ENCODE measurements at regions not wholly inside any gene's neighbourhood (a gene's known extent, or its start where the extent isn't known, plus 50 kb on each side); places are given as distances from the start of the nearest gene placed in this dataset.
A peak's percentile ranks its signal among the peaks of the same experiment; 100 is the strongest.

DNA sequence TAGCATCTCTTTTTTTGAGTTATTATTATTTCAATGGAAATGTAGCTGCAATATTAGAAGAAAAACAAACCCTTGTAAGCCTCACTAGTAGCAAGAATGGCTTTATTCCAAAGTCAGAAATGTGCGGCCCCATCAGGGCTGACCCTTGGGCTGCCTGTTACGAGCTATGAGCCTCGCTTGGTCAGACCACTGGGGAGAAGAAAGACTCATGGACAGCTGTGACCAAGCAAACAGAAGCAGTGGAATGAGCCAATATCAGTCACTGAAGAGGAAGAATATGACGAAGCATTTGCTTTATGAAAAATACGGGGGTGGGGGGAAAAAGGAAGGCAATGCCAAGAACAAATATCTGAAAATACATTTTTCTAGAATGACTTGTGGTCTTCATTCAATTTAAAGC lies 504.5 kb downstream of the LMO4 start:
- Histone ChIP-seq H3K9ac (ENCODE audit: low read length) (no peak overlapping the region), H3K9me3 (ENCODE audit: low read length) (no peaks in the 10 kb centered on the region), H3K27me3 (ENCODE audit: low read length) (no peaks in the 10 kb centered on the region), H3K4me3 (ENCODE audit: low read length) (no peak overlapping the region), H3K79me2 (ENCODE audit: low read length) (no peaks in the 10 kb centered on the region), H3K4me2 (ENCODE audit: low read length) (no peak overlapping the region), H3K27ac (ENCODE audit: low read length) (no peak overlapping the region), H3K36me3 (ENCODE audit: low read depth, low read length) (no peaks in the 10 kb centered on the region), H4K20me1 (ENCODE audit: low read length) (no peaks in the 10 kb centered on the region), H2AFZ (ENCODE audit: low read length) (no peak overlapping the region), H3K9me2 (replicated peaks; ENCODE audit: low read length) (no peaks in the 10 kb centered on the region), H3K4me1 (ENCODE audit: insufficient read depth, low read length) (no peaks in the 10 kb centered on the region), H3F3A (ENCODE audit: low read length, unreplicated experiment) (no peaks in the 10 kb centered on the region)
- POLR2A ChIA-PET (ENCODE audit: unreplicated experiment): no interaction called here
- CTCF ChIA-PET: no interaction called here
- peak; percentile 66; the same call in 1 of the 2 replicates for ATAC-seq
- intact Hi-C loops (cut with micrococcal nuclease): no loop called here
- BruUV-seq (replicated peaks): no TSS peak
- peak; percentile 56 for DNase-seq
- TF ChIP-seq EZH2phosphoT487 (IDR thresholded peaks at IDR 0.05; ENCODE audit: borderline replicate concordance, low read length): no peak
- TF ChIP-seq, protein P1, sequence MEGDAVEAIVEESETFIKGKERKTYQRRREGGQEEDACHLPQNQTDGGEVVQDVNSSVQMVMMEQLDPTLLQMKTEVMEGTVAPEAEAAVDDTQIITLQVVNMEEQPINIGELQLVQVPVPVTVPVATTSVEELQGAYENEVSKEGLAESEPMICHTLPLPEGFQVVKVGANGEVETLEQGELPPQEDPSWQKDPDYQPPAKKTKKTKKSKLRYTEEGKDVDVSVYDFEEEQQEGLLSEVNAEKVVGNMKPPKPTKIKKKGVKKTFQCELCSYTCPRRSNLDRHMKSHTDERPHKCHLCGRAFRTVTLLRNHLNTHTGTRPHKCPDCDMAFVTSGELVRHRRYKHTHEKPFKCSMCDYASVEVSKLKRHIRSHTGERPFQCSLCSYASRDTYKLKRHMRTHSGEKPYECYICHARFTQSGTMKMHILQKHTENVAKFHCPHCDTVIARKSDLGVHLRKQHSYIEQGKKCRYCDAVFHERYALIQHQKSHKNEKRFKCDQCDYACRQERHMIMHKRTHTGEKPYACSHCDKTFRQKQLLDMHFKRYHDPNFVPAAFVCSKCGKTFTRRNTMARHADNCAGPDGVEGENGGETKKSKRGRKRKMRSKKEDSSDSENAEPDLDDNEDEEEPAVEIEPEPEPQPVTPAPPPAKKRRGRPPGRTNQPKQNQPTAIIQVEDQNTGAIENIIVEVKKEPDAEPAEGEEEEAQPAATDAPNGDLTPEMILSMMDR (conservative IDR thresholded peaks at IDR 0.05; ENCODE audit: low read depth, low read length): no peak
- no peak for TF ChIP-seq EZH2 (IDR thresholded peaks at IDR 0.05; ENCODE audit: low read length, unreplicated experiment)

DNA sequence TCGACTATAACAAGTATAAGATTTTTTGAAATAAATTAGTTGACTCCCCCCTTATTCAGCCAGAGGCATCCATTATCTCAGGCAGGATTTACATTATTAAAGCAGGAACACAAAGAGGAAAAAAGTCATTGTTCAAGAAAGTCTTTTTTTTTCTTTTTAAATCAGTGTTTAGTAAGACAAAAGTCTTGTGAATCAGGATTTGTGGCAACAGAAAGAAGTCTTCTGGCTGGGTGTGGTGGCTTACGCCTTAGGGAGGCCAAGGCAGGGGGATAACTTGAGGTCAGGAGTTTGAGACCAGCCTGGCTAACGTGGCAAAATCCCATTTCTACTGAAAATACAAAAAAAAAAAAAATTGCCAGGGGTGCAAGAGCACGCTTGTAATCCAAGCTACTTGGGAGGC lies 505.5 kb downstream of the LMO4 start:
- TF ChIP-seq EZH2phosphoT487 (IDR thresholded peaks at IDR 0.05; ENCODE audit: borderline replicate concordance, low read length): no peak
- no peak for TF ChIP-seq EZH2 (IDR thresholded peaks at IDR 0.05; ENCODE audit: low read length, unreplicated experiment)
- TF ChIP-seq, protein P1 (conservative IDR thresholded peaks at IDR 0.05; ENCODE audit: low read depth, low read length): no peak
- Histone ChIP-seq H4K20me1 (ENCODE audit: low read length) (no peaks in the 10 kb centered on the region), H3K79me2 (ENCODE audit: low read length) (no peaks in the 10 kb centered on the region), H3K4me3 (ENCODE audit: low read length) (no peak overlapping the region), H3K27me3 (ENCODE audit: low read length) (no peaks in the 10 kb centered on the region), H3K4me1 (ENCODE audit: insufficient read depth, low read length) (no peaks in the 10 kb centered on the region), H3K9ac (ENCODE audit: low read length) (no peak overlapping the region), H3K36me3 (ENCODE audit: low read depth, low read length) (no peaks in the 10 kb centered on the region), H3F3A (ENCODE audit: low read length, unreplicated experiment) (no peaks in the 10 kb centered on the region), H2AFZ (ENCODE audit: low read length) (no peak overlapping the region), H3K9me2 (replicated peaks; ENCODE audit: low read length) (no peaks in the 10 kb centered on the region; the same call in 1 of the 2 replicates), H3K27ac (ENCODE audit: low read length) (no peak overlapping the region), H3K4me2 (ENCODE audit: low read length) (no peak overlapping the region), H3K9me3 (ENCODE audit: low read length) (no peaks in the 10 kb centered on the region)
- DNase-seq: no peak
- intact Hi-C loops (cut with micrococcal nuclease): no loop called here
- POLR2A ChIA-PET (ENCODE audit: unreplicated experiment): no interaction called here
- BruUV-seq (replicated peaks): no TSS peak
- no peak for ATAC-seq
- CTCF ChIA-PET: no interaction called here

DNA sequence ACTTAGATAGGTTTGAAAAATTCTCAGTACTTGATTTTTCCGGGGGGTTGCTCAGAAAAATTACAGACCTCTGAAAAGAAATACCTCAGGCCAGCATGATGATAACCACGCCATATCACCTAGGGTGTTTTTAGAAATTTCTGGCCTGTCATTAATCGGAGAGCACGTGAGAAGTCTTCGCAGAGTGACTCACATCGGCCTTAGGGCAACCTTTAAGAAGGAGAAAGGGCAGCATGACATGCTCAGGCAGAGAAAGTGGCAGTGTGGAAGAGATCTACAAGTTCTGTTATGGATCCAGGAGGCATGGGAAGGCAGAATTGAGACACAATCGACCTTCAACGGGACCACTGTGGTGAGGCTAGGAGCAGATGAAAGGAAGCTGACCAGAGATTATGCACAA lies 506.3 kb downstream of the LMO4 start:
- intact Hi-C loops (cut with micrococcal nuclease): no loop called here
- H3K27ac ChIP-seq (ENCODE audit: low read length): no peak overlapping the region
- no peak overlapping the region for H2AFZ ChIP-seq (ENCODE audit: low read length)
- H3K36me3 ChIP-seq (ENCODE audit: low read depth, low read length): no peaks in the 10 kb centered on the region
- DNase-seq (no peak), ATAC-seq (no peak)
- ChIA-PET POLR2A (ENCODE audit: unreplicated experiment) (no interaction called here), CTCF (no interaction called here)
- H3K9me2 ChIP-seq (replicated peaks; ENCODE audit: low read length): no peaks in the 10 kb centered on the region; the same call in 1 of the 2 replicates
- no TSS peak for BruUV-seq (replicated peaks)
- no peaks in the 10 kb centered on the region for H3F3A ChIP-seq (ENCODE audit: low read length, unreplicated experiment)
- H3K4me1 ChIP-seq (ENCODE audit: insufficient read depth, low read length): no peaks in the 10 kb centered on the region
- TF ChIP-seq EZH2phosphoT487 (IDR thresholded peaks at IDR 0.05; ENCODE audit: borderline replicate concordance, low read length) (no peak), EZH2 (IDR thresholded peaks at IDR 0.05; ENCODE audit: low read length, unreplicated experiment) (no peak)
- TF ChIP-seq, protein P1 (conservative IDR thresholded peaks at IDR 0.05; ENCODE audit: low read depth, low read length): no peak
- no peak overlapping the region for H3K4me3 ChIP-seq (ENCODE audit: low read length)
- H3K9me3 ChIP-seq (ENCODE audit: low read length): no peaks in the 10 kb centered on the region
- no peaks in the 10 kb centered on the region for H3K27me3 ChIP-seq (ENCODE audit: low read length)
- no peaks in the 10 kb centered on the region for H3K79me2 ChIP-seq (ENCODE audit: low read length)
- no peaks in the 10 kb centered on the region for H4K20me1 ChIP-seq (ENCODE audit: low read length)
- no peak overlapping the region for H3K9ac ChIP-seq (ENCODE audit: low read length)
- no peak overlapping the region for H3K4me2 ChIP-seq (ENCODE audit: low read length)

All from PC-3 (cell line).